Neuronal stem cell (in vitro differentiated cells): ENCODE measurements at regions not wholly inside any gene's neighbourhood (a gene's known extent, or its start where the extent isn't known, plus 50 kb on each side); places are given as distances from the start of the nearest gene placed in this dataset.

Experiments used
- DNase-seq: peaks from one replicate; pipeline ENCODE4 v3.0.0-alpha.2; 2013; ENCODE audit warnings: low spot score
- H2AFZ ChIP-seq: one replicate; pipeline ENCODE4 v1.6.1; 2013; ENCODE audit warnings: mild to moderate bottlenecking, low read length, inconsistent platforms
- H2AK5ac ChIP-seq: 2 replicates; pipeline ENCODE4 v1.6.1; 2013; ENCODE audit warnings: low read depth, mild to moderate bottlenecking, inconsistent platforms, low read length, moderate library complexity, mixed read lengths
- H2BK120ac ChIP-seq: 2 replicates; pipeline ENCODE4 v1.6.1; 2013; ENCODE audit warnings: low read depth, mild to moderate bottlenecking, inconsistent platforms, low read length, moderate library complexity, mixed read lengths
- H2BK12ac ChIP-seq: one replicate; pipeline ENCODE4 v1.6.1; 2013; ENCODE audit warnings: low read length, inconsistent platforms
- H2BK15ac ChIP-seq: 2 replicates; pipeline ENCODE4 v1.6.1; 2013; ENCODE audit warnings: mild to moderate bottlenecking, low read length, inconsistent platforms, mixed read lengths
- H2BK5ac ChIP-seq: one replicate; pipeline ENCODE4 v1.6.1; 2013; ENCODE audit warnings: inconsistent platforms, mild to moderate bottlenecking, low read length, moderate library complexity
- H3K14ac ChIP-seq: one replicate; pipeline ENCODE4 v1.6.1; 2013; ENCODE audit warnings: low read length, inconsistent platforms
- H3K18ac ChIP-seq: 2 replicates; pipeline ENCODE4 v1.6.1; 2013; ENCODE audit warnings: low read length, inconsistent platforms
- H3K23ac ChIP-seq: 2 replicates; pipeline ENCODE4 v1.6.1; 2013; ENCODE audit warnings: low read depth, mild to moderate bottlenecking, mixed read lengths, low read length, inconsistent platforms; ENCODE audit not compliant: poor library complexity
- H3K27ac ChIP-seq: replicated peaks from 3 replicates; pipeline ENCODE4 v1.5.1; 2013; ENCODE audit warnings: low read length, inconsistent platforms
- H3K27me3 ChIP-seq, 3 experiments: 2 replicates each; pipeline ENCODE4 v1.6.1; 2013; ENCODE audit warnings: low read length in 3 of 3, mild to moderate bottlenecking in 2 of 3, inconsistent platforms in 1 of 3, low read depth in 1 of 3, mixed read lengths in 1 of 3, moderate library complexity in 1 of 3; ENCODE audit not compliant: control insufficient read depth in 3 of 3, insufficient read depth in 3 of 3
- H3K36me3 ChIP-seq, 2 donors: replicated peaks in 1 of 2; 2 replicates each; pipeline ENCODE4 v1.6.1; 2013; ENCODE audit warnings: low read length in 2 of 2; ENCODE audit not compliant: control insufficient read depth in 2 of 2, insufficient read depth in 2 of 2
- H3K4ac ChIP-seq: 2 replicates; pipeline ENCODE4 v1.6.1; 2013; ENCODE audit warnings: inconsistent platforms, mild to moderate bottlenecking, low read length, moderate library complexity
- H3K4me1 ChIP-seq, 2 donors: 1 replicate in 1 of 2; 2 replicates in 1 of 2; pipeline ENCODE4 v1.6.1; 2013; ENCODE audit warnings: low read length in 2 of 2, low read depth in 1 of 2; ENCODE audit not compliant: control insufficient read depth in 2 of 2, insufficient read depth in 1 of 2
- H3K4me2 ChIP-seq: one replicate; pipeline ENCODE4 v1.6.1; 2013; ENCODE audit warnings: mild to moderate bottlenecking, low read length, inconsistent platforms; ENCODE audit not compliant: insufficient read depth, poor library complexity, severe bottlenecking
- H3K4me3 ChIP-seq, 2 donors: 2 replicates each; pipeline ENCODE4 v1.5.1; 2013; ENCODE audit warnings: low read length in 2 of 2, mild to moderate bottlenecking in 2 of 2, inconsistent platforms in 1 of 2, moderate library complexity in 1 of 2
- H3K79me1 ChIP-seq: one replicate; pipeline ENCODE4 v1.6.1; 2013; ENCODE audit warnings: low read depth, mild to moderate bottlenecking, inconsistent platforms, low read length, moderate library complexity
- H3K9ac ChIP-seq: one replicate; pipeline ENCODE4 v1.6.1; 2013; ENCODE audit warnings: mild to moderate bottlenecking, low read depth, low read length, inconsistent platforms; ENCODE audit not compliant: poor library complexity
- H3K9me3 ChIP-seq, 2 donors: replicated peaks in 1 of 2; 2 replicates each; pipeline versions ENCODE3 to v1.6.1; 2013; ENCODE audit warnings: low read length in 2 of 2, mild to moderate bottlenecking in 2 of 2, inconsistent platforms in 1 of 2, low read depth in 1 of 2, mixed read lengths in 1 of 2, moderate library complexity in 1 of 2; ENCODE audit not compliant: control insufficient read depth in 2 of 2, insufficient read depth in 1 of 2
- H4K8ac ChIP-seq: one replicate; pipeline ENCODE4 v1.6.1; 2013; ENCODE audit warnings: low read depth, mild to moderate bottlenecking, inconsistent platforms, low read length, moderate library complexity
- H4K91ac ChIP-seq: one replicate; pipeline ENCODE4 v1.6.1; 2013; ENCODE audit warnings: low read length, low read depth, mild to moderate bottlenecking, inconsistent platforms; ENCODE audit not compliant: poor library complexity
- WGBS, 2 donors: extraction: QIAGEN DNeasy Blood & Tissue Kit; methylation state at CpG; one replicate each; pipeline ENCODE4 v1.1.7; 2013; ENCODE audit warnings: missing lambda C conversion rate in 2 of 2, mixed read lengths in 1 of 2; ENCODE audit not compliant: insufficient read length in 2 of 2, insufficient replicate concordance in 1 of 2; ENCODE audit errors: extremely low coverage in 2 of 2; 5-methylcytosine and 5-hydroxymethylcytosine counted together

DNA sequence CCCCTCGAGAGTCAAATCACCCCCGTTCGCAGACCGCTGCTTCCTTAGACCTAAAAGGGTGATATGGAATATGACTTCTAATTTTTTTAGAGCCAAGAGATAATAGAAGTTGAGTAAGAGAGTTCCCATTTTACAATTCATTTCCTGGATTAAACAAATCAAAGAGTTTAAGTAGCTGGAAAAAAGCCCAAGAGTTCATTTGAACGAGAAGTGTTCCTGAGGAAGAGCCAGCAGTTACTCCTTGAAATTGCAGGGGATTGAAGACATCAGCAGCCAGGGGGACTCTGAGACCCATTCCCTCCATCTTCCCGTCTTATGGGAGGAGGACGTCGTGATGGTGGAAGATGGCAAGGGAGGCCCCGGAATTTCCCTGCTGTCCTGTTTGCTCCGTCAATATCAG, 277.0 kb downstream of the WDR11 start:
- H3K4ac ChIP-seq: no peak overlapping the region
- H3K27ac ChIP-seq: no peak overlapping the region
- H3K79me1 ChIP-seq: no peaks in the 10 kb centered on the region
- no peaks in the 10 kb centered on the region for H3K36me3 ChIP-seq
- H4K8ac ChIP-seq: no peak overlapping the region
- H3K9ac ChIP-seq: no peak overlapping the region
- H4K91ac ChIP-seq: no peak overlapping the region
- H3K23ac ChIP-seq: no peak overlapping the region
- H2AK5ac ChIP-seq: no peak overlapping the region
- no peak overlapping the region for H3K4me3 ChIP-seq
- H2BK12ac ChIP-seq: no peak overlapping the region
- no peak overlapping the region for H3K4me2 ChIP-seq
- H3K18ac ChIP-seq: no peak overlapping the region
- no peak for DNase-seq
- H2BK5ac ChIP-seq: no peak overlapping the region
- H3K14ac ChIP-seq: no peak overlapping the region
- no peaks in the 10 kb centered on the region for H3K9me3 ChIP-seq
- peaks cover 0 to under 1% (median 0%) of the 10 kb centered on the region in 3 experiments for H3K27me3 ChIP-seq
- H2BK15ac ChIP-seq: no peak overlapping the region
- no peak overlapping the region for H2BK120ac ChIP-seq
- no CpG with 5 or more reads among the region's 10 CpGs for WGBS, 2 donors
- no peak overlapping the region for H2AFZ ChIP-seq
- no peaks in the 10 kb centered on the region for H3K4me1 ChIP-seq

- Histone ChIP-seq H2BK15ac (no peak overlapping the region), H2AFZ (no peak overlapping the region), H2BK12ac (no peak overlapping the region), H3K27ac (no peak overlapping the region), H3K27me3 (no peaks in the 10 kb centered on the region), H3K36me3 (no peaks in the 10 kb centered on the region), H3K9me3 (no peaks in the 10 kb centered on the region), H2BK5ac (no peak overlapping the region), H2AK5ac (no peak overlapping the region), H3K4me1 (no peaks in the 10 kb centered on the region), H3K4me3 (no peak overlapping the region), H3K4me2 (no peak overlapping the region), H2BK120ac (no peak overlapping the region), H3K79me1 (no peaks in the 10 kb centered on the region), H3K14ac (no peak overlapping the region), H4K8ac (no peak overlapping the region), H3K4ac (no peak overlapping the region), H3K9ac (no peak overlapping the region), H3K18ac (no peak overlapping the region), H3K23ac (no peak overlapping the region), H4K91ac (no peak overlapping the region)
- no CpG with 5 or more reads among the region's 5 CpGs for WGBS, 2 donors
- DNase-seq: no peak
Observed at GRCh38 chr10:121129266-121129665, 278.1 kb downstream of the WDR11 start.

DNA sequence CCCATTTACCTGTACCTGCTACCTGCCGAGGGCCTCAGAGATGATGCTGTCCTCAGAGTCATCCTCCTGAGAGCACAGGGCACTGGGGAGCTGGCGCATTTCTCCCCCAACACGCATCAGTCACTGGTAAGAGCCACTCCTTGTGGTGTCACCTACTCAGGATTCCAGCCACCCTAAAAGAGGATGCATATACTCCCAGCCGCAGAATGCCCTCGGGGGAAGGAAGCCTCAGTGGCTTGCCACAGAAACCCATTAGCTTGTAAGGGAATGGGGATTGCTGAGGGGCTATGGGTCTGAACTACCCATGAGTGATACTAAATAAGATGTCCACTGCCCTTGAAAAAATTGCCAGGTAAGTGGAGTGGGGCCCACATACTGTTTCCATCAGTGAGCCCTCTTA, 279.2 kb downstream of the WDR11 start:
- Histone ChIP-seq H2BK15ac (no peak overlapping the region), H3K27ac (no peak overlapping the region), H3K9ac (no peak overlapping the region), H3K4me2 (no peak overlapping the region), H3K4ac (no peak overlapping the region), H3K27me3 (no peaks in the 10 kb centered on the region), H3K4me3 (no peak overlapping the region), H3K36me3 (no peaks in the 10 kb centered on the region), H3K14ac (no peak overlapping the region), H3K9me3 (no peaks in the 10 kb centered on the region), H2AFZ (no peak overlapping the region), H3K4me1 (no peaks in the 10 kb centered on the region), H2AK5ac (no peak overlapping the region), H2BK5ac (no peak overlapping the region), H3K18ac (no peak overlapping the region), H2BK120ac (no peak overlapping the region), H3K79me1 (no peaks in the 10 kb centered on the region), H2BK12ac (no peak overlapping the region), H4K8ac (no peak overlapping the region), H4K91ac (no peak overlapping the region), H3K23ac (no peak overlapping the region)
- DNase-seq: no peak
- WGBS, 2 donors: no CpG with 5 or more reads among the region's 5 CpGs

GRCh38 chr10:121131014-121131413, 279.9 kb downstream of the WDR11 start:
- Histone ChIP-seq H3K79me1 (no peaks in the 10 kb centered on the region), H3K27ac (no peak overlapping the region), H2AFZ (no peak overlapping the region), H3K36me3 (no peaks in the 10 kb centered on the region), H3K4me3 (no peak overlapping the region), H3K27me3 (no peaks in the 10 kb centered on the region), H3K18ac (no peak overlapping the region), H4K91ac (no peak overlapping the region), H3K4ac (no peak overlapping the region), H2BK5ac (no peak overlapping the region), H4K8ac (no peak overlapping the region), H3K9ac (no peak overlapping the region), H3K4me2 (no peak overlapping the region), H3K9me3 (no peaks in the 10 kb centered on the region), H3K23ac (no peak overlapping the region), H3K4me1 (no peaks in the 10 kb centered on the region), H2BK12ac (no peak overlapping the region), H3K14ac (no peak overlapping the region), H2BK120ac (no peak overlapping the region), H2BK15ac (no peak overlapping the region), H2AK5ac (no peak overlapping the region)
- no CpG with 5 or more reads among the region's 5 CpGs for WGBS, 2 donors
- DNase-seq: no peak
